DMS79 (cell line): ENCODE measurements at regions not wholly inside any gene's neighbourhood (a gene's known extent, or its start where the extent isn't known, plus 50 kb on each side); places are given as distances from the start of the nearest gene placed in this dataset.

ENCODE experiments used
- DNase-seq: peaks from one replicate; lab custom pipeline; 2025; lab: John Stamatoyannopoulos, UW

GRCh38 chr2:144081272-144081671 lies 438.6 kb downstream of the ZEB2 start:
- no peak for DNase-seq

GRCh38 chr2:144079803-144080202 lies 440.1 kb downstream of the ZEB2 start:
- no peak for DNase-seq

GRCh38 chr2:144078802-144079724 lies 440.9 kb downstream of the ZEB2 start:
- peak; percentile 64 for DNase-seq

- peak; percentile 11 for DNase-seq
Measured at GRCh38 chr2:144078106-144078505, 441.8 kb downstream of the ZEB2 start.

GRCh38 chr2:144074450-144074849 lies 445.5 kb downstream of the ZEB2 start:
- DNase-seq, result no peak

GRCh38 chr2:144071461-144071860 lies 448.5 kb downstream of the ZEB2 start:
- DNase-seq, result no peak

- no peak for DNase-seq
Measured at GRCh38 chr2:144067506-144067905, 452.4 kb downstream of the ZEB2 start.

- DNase-seq, result no peak
Measured at GRCh38 chr2:144063602-144064001, 456.3 kb downstream of the ZEB2 start.

- no peak for DNase-seq
Measured at GRCh38 chr2:144054911-144055310, 465.0 kb downstream of the ZEB2 start.

- DNase-seq, result no peak
Measured at GRCh38 chr2:144052083-144052482, 467.8 kb downstream of the ZEB2 start.

GRCh38 chr2:144049137-144049536 lies 470.8 kb downstream of the ZEB2 start:
- DNase-seq, result no peak

GRCh38 chr2:144048631-144049060 lies 471.3 kb downstream of the ZEB2 start:
- no peak for DNase-seq

GRCh38 chr2:144042751-144043150 lies 477.2 kb downstream of the ZEB2 start:
- no peak for DNase-seq

- DNase-seq, result no peak
Measured at GRCh38 chr2:144041612-144042011, 478.3 kb downstream of the ZEB2 start.

- DNase-seq, result no peak
Measured at GRCh38 chr2:144040834-144041233, 479.1 kb downstream of the ZEB2 start.

GRCh38 chr2:144032566-144032965 lies 487.4 kb downstream of the ZEB2 start:
- no peak for DNase-seq

GRCh38 chr2:144030791-144031190 lies 489.1 kb downstream of the ZEB2 start:
- DNase-seq, result peak; percentile 84

- DNase-seq, result no peak
Measured at GRCh38 chr2:144027593-144027992, 492.3 kb downstream of the ZEB2 start.

GRCh38 chr2:144026753-144027152 lies 493.2 kb downstream of the ZEB2 start:
- DNase-seq, result no peak

- DNase-seq, result no peak
Measured at GRCh38 chr2:144020047-144020446, 499.9 kb downstream of the ZEB2 start.

GRCh38 chr2:144015655-144016245 lies 504.2 kb downstream of the ZEB2 start:
- DNase-seq, result no peak

GRCh38 chr2:144015036-144015435 lies 504.9 kb downstream of the ZEB2 start:
- no peak for DNase-seq

GRCh38 chr2:144014103-144014502 lies 505.8 kb downstream of the ZEB2 start:
- DNase-seq, result no peak
